GM19043 (cell line): ENCODE measurements at regions not wholly inside any gene's neighbourhood (a gene's known extent, or its start where the extent isn't known, plus 50 kb on each side); places are given as distances from the start of the nearest gene placed in this dataset.

Source experiments
- ATAC-seq: cut with Tn5 transposase; IDR thresholded peaks from one replicate; pipeline ENCODE4 v1.9.1; 2021; ENCODE audit warnings: low read depth; ENCODE audit not compliant: unreplicated experiment

DNA sequence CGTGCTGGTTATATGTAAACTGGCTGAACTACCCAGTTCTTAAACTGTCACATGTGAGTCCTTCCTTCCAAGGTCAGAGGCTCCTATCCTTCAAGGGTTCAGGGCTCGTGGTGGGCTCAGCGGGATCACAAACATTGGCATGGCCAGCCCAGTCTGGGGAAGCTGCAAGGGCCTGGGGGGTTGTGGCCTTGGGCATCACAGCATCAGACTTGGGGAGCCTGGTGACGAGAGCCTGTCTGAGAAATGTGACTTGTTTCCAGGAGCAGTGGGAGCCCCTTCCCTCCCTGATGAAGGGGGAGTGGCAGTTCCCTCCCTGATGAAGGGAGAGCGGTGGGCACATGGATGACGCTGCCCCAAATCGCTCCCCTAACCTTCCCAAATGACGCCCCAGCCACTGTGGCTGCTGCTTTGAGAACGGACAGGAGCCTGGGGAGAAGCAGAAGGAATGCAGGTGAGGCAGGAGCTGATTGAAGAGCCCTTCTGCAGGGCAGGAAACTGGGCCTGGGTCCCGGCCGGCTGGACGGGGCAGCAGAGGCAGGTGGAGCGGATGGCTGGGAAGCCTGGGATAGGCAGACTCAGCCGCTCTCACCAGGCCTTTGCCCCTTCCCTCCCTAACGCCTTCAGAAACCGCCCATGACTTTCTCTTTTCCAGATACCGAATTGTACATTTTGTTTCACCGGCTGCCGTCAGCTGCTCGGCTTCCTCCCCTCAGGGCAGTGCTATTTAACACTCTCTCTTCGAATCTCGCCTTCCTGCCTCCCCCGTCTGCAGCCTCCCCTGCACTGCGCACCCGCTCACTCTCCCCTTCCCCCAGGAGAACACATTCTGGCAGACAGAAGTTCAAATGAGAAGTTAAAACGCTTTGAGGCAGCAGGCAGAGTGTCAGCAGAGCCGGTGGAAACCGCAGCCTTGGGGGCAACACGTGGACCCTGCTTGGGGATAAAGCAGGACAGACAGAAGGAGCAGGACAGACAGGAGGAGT is 1486.7 kb downstream of the BRD1 start:
- ATAC-seq: no peak

DNA sequence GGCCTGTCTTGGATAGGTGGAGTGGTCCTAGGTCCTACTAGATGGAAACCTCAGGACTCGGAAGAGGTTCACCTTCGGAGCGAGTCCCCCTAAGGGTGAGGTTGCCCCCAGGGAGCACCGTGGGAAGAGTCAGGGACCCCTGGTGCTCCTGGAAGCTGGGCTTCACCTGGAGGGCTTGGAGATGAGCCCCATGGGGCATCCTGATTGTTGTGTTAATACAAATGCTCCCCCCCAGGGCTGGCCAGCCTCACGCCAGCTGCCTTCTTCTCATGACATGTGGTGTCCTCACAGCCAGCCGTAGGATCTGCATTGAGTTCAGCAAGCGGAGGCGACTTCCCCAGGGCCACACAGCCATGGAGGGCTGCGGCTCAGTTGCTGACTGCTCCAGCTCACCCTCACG is 1487.5 kb downstream of the BRD1 start:
- no peak for ATAC-seq

GRCh38 chr22:48338793-48339705 is 1488.6 kb downstream of the BRD1 start:
- no peak for ATAC-seq

DNA sequence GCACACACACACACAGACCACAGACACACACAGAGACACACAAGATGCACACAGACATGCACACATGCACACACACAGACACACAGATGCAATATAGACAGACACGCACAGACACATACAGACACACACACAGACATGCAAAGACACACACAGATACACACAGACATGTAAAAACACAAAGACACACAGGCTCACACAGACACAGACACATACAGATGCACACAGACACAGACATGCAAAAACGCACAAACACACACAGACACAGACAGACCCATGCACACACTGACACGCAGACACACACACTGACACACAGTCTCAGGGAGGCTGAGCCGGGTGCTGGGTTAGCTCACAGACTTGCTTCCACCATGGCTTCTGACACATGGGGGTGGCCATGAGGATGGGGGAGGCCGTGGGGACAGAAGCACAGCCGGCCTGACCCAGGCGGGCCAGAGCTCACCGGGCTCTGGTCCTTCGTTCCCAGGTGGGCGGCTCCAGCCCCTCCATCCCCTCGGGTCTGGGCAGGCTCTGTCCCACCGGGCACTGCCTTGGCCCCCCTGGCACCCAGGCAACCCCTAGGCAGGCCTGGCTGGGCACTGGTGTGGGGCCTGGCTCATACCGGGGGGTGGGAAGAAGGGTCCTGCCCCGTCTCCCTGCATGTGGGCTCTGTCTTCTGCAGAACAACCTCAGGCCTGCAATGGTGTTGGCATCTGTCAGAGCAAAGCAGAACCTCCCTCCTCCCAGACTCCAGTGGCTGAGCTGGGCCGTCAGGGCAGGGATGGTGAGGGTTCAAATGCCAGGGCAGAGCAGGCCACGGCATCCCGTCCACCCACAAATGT is 1489.5 kb downstream of the BRD1 start:
- no peak for ATAC-seq

GRCh38 chr22:48336339-48337060 is 1491.2 kb downstream of the BRD1 start:
- ATAC-seq: no peak

DNA sequence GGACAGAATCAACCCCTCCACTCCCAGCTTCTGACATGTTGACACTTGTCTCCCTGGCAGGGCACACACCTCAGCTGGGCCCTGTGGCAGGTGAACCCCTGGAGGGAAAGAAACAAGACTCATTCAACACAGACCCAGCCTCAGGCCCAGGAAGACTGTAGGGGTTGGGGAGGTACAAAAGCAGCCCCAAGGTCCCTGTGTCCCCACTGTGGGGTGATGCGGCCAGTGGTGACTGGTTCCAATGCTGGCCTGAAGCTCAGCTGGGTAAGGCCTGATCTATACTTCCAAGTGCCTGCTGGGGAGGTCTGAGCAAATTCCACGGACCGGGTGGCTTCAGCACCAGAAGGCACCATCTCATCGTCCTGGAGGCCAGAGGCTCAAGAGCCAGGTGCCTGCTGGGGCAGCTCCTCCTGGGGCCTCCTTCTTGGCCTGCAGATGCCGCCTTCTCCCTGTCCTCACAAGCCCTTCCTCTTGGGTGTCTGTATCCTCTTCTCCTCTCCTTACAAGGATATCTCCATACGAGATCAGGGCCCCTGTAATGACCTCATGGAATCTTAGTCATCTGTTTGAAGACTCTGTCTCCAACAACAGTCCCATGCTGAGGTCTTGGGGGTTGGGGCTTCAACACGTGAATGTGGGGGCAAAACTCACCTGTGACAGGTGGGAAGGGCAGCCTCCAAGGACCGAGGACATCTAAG is 1492.1 kb downstream of the BRD1 start:
- no peak for ATAC-seq

DNA sequence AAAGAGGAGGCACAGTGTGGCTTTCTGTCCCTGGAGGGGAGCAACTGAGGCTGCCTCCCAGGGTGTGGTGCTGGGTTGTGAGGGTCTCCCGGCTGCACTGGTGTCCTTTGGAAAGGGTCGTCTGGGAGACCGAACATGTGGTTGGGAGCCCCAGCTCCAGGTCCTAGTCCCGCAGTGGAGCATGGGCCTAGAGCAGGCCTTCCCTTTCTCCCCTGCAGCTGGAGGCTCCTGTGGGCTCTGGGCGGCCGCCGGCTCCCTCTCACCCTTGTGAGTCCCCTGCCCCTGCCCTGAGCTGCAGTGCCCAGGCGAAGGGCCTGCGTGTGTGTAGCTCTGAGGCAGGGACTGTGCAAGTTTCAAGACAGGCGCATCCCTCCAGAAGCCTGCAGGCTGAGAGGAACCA is 1492.7 kb downstream of the BRD1 start:
- ATAC-seq: no peak

- no peak for ATAC-seq
These were observed 1493.6 kb downstream of the BRD1 start for GRCh38 chr22:48333816-48334735.

DNA sequence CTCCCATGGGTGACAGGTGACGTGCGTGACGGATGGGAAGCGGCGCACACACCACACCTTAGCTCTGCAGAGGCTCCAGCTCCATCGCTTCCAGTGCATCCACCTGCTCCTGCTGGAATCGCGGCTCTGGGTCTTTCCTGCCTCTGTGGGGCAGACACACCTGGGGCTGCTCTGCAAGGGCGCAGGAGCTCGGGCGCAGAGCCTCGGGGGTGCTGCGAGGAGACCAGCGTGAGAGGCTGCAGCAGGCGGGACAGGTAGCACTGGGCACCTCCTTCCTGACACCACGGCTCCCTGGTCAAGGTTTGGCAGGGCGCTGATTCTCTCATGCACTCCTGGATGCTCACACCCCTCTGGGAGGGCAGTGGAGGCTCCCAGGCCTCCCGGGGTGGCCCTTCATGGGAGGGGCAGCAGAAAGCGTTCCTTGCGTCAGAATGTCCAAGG is 1494.3 kb downstream of the BRD1 start:
- no peak for ATAC-seq

DNA sequence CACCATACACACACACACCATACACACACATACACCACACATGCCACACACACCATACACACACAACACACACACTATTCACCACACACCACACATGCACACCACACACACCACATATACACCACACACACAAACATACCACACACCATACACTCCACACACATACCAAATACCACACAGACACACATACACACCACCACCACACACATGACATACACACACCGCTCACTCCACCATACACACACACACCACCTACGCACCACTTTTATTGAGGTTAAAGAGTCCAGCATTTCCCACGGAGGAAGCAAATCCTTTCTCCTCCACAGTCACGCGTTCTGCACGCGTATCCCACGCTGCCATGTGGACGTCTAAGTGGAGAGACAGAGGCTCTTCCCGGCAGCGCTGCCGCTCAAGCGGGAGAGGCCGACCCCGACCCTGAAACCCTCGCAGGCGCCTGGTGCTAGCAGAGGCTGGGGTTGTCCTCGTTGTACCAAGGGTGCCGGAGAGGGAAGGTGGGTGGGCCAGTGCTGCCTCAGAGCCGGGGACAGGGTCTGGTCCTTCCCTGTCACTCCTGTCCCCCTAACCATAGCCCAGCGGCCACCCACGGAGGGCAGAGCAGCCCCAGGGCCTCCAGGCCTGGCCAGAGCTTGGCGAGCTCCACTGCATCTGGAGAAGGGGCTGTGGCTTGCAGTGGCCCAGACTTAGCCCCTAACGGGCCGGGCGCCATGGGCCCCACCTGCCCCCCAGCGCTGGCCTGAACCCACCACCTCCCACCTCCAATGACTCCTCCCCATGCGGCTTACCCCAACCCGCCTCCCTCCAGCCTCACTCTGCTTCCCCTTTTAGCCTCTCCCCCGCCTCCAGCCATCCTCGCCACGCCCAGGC is 1495.0 kb downstream of the BRD1 start:
- ATAC-seq: no peak

DNA sequence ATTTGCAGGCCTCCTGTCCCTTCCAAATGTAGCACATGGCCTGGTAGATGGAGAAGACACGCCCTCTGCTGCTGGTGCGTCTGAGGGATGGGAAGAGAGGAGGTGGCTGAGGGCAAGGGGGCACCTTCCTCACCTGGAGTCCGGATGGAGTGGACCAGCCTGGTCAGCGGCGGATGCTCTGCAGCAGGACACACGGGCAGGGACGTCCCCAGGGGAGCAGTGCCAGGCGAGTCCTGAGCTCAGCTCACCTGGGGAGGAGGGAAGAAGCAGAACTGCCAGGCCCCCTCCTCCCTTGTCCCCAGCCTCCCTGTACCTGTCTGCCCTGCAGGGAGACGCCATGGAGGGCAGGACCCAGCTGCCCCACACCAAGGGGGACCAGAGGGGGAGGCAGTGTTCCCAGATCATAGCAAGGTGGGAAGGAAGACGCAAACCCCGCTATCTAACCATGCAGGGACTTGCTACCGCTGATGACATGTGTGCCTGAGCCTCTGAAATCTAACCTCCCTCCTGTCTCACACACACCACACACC is 1495.9 kb downstream of the BRD1 start:
- ATAC-seq: no peak

DNA sequence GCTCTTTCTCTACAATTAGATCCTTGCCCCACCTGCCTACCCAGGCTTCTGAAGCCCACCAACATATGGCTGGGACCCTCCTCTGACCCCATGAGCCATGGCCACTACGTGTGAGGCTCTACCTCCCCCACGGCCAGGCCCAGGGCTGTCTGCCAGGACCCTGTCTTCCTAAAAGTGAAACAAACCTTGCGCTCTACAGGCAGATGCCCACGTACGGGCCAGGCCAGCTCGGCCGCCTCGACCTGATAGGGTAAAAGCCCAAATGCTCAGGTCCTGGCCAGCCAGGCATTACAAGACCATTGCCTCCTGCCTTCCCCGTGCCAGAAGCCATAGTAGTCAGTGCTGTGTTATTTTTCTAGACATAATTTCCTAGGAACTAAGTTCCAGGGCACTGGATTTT is 1496.4 kb downstream of the BRD1 start:
- ATAC-seq: no peak

DNA sequence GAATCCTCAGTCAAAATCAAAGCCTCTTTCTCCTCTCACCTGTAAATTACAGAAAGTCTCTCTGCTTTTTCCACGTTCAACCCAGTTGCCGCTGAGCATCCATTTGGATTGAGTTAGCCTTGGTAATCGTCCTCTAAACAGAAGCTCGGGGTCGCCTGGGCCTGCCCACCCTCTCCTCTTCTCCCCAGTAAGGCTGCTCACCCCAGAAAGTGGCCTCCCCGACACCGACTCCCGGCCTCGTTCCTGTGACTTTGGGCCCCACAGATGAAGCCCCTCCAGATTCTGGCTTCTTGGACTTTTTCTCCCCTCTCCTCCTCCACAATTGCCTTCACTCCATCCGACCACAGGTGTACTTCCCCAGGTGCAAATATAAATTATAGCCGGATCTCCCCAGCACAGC is 1500.0 kb downstream of the BRD1 start:
- no peak for ATAC-seq

DNA sequence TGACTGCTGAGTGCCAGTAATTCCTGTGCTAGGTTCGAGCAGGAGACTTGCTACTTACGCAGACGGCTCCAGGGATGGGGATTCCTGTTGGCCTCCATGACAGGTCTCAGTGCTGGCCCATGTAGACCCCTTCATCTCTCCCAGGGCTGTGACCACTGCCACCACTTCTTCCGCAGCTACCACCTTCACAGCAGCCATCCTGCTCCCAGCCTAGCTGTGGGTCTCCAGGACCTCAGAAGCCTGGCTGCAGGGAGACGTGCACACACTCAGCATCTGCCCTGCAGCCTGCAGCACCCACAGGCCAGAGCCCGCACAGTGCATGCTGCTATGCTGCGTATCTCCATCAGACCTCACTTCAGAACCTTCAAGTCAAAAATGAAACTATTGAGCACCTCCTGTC is 1503.9 kb downstream of the BRD1 start:
- ATAC-seq: no peak

- ATAC-seq: no peak
These were observed 1504.8 kb downstream of the BRD1 start for GRCh38 chr22:48322907-48323306.

DNA sequence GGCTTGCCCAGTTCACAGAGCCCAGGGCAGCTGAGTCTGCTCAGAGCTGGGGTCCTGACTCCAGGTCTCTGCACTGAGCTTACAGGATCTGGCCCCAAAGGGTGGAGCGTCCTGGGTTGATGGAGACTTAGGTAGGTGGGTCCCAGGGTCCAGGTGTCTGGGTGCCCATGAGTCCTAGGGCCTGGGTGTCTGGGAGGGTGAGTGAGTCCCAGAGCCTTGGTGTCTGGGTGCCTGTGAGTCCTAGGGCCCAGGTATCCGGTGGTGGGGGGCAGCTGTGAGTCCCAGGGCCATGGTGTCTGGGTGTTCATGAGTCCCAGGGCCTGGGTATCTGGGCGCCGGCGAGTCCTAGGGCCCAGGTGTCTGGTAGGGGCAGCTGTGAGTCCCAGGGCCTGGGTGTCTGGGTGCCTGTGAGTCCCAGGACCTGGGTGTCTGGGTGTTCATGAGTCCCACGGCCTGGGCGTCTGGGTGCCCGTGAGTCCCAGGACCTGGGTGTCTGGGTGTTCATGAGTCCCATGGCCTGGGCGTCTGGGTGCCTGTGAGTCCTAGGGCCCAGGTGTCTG is 1505.6 kb downstream of the BRD1 start:
- ATAC-seq: no peak
